Gastroesophageal sphincter (tissue), 3 donors: ENCODE measurements at regions not wholly inside any gene's neighbourhood (a gene's known extent, or its start where the extent isn't known, plus 50 kb on each side); places are given as distances from the start of the nearest gene placed in this dataset.

ENCODE experiments used
- EP300 ChIP-seq: sonication (generic); formaldehyde crosslinking; IDR thresholded peaks from one replicate; pipeline ENCODE4 v1.6.1; 2017; ENCODE audit warnings: antibody characterized with exemption, mild to moderate bottlenecking
- POLR2AphosphoS5 ChIP-seq: sonication (generic); formaldehyde crosslinking; IDR thresholded peaks from one replicate; pipeline ENCODE4 v1.6.1; 2017; ENCODE audit warnings: antibody characterized with exemption
- TF ChIP-seq, protein P1 (sequence below), 4 experiments: fragments of 200-600 bp in 2 of 4; fragments of 450-650 bp in 2 of 4; sonication (generic) in 1 of 4; IDR thresholded peaks; one replicate each; pipeline ENCODE4 v1.5.1; 2017 to 2019; ENCODE audit warnings: antibody characterized with exemption in 4 of 4, mild to moderate bottlenecking in 2 of 4, moderate library complexity in 2 of 4

DNA sequence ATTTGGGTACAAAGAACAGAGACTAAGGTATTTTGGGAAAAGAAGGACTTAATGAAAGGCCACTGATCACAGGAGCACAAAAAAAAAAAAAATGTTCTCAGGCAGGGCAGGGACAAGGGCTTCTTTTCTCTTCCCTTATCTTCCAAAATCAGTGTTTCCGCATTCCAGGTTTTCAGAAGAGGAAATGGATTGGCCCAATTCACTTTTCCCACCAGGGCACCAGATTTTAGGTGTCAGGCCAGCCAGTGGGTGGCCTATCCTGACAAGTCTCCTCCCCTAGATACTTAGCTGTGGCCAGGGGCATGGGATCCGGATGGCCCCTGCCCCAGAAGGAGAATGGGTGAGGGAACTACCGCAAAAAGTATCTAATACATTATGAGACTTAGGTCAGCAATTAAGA is 88.9 kb upstream of the WAC start:
- TF ChIP-seq EP300 (no peak), POLR2AphosphoS5 (no peak)
- TF ChIP-seq, protein P1, sequence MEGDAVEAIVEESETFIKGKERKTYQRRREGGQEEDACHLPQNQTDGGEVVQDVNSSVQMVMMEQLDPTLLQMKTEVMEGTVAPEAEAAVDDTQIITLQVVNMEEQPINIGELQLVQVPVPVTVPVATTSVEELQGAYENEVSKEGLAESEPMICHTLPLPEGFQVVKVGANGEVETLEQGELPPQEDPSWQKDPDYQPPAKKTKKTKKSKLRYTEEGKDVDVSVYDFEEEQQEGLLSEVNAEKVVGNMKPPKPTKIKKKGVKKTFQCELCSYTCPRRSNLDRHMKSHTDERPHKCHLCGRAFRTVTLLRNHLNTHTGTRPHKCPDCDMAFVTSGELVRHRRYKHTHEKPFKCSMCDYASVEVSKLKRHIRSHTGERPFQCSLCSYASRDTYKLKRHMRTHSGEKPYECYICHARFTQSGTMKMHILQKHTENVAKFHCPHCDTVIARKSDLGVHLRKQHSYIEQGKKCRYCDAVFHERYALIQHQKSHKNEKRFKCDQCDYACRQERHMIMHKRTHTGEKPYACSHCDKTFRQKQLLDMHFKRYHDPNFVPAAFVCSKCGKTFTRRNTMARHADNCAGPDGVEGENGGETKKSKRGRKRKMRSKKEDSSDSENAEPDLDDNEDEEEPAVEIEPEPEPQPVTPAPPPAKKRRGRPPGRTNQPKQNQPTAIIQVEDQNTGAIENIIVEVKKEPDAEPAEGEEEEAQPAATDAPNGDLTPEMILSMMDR (IDR thresholded peaks at IDR 0.05), result no peak
